ENCODE measurements at regions not wholly inside any gene's neighbourhood (a gene's known extent, or its start where the extent isn't known, plus 50 kb on each side); places are given as distances from the start of the nearest gene placed in this dataset.
"Not testable (repeated sequence)": the region's sequence is repeated elsewhere in the genome, so short reads cannot be mapped to it uniquely, and the experiment has no call there.

DNA sequence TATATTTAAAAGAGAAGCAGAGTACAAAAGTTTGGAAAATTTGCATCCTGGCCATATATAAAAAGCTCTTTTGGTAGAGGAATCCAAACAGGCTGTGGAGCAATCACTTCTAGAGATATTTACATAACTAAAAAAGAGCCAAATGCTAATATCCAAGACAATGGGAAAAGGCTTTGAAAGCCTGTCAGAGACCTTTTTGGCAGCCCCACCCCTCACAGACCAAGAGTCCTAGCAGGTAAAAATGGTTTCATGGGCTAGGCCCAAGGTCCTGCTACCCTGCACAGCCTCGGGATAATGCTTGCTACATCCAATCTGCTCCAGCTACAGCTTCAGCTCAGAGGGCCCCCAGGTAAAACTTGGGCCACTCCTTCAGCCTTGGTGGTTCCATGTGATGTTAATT lies 430.2 kb upstream of the KCND2 start:
- DNase-seq (ENCODE audit: low read depth) = no peak
- no peak for TF ChIP-seq CTCF (conservative IDR thresholded peaks at IDR 0.05; ENCODE audit: low read depth, low read length)

GRCh38 chr7:119861385-119861784 lies 411.6 kb upstream of the KCND2 start:
- DNase-seq (ENCODE audit: low read depth) = no peak
- no peak for TF ChIP-seq CTCF (conservative IDR thresholded peaks at IDR 0.05; ENCODE audit: low read depth, low read length)
- no peak overlapping the region for H3K4me3 ChIP-seq (ENCODE audit: low read depth, low read length)

More for the DNA sequence above, 430.2 kb upstream of the KCND2 start:
- H3K4me3 ChIP-seq (ENCODE audit: low read depth, low read length) = no peak overlapping the region

- no peak for TF ChIP-seq CTCF (conservative IDR thresholded peaks at IDR 0.05; ENCODE audit: low read depth, low read length)
- DNase-seq (ENCODE audit: low read depth) = no peak
- H3K4me3 ChIP-seq (ENCODE audit: low read depth, low read length) = no peak overlapping the region
These were observed 404.6 kb upstream of the KCND2 start for GRCh38 chr7:119868387-119868786.

- no peak for TF ChIP-seq CTCF (conservative IDR thresholded peaks at IDR 0.05; ENCODE audit: low read depth, low read length)
- DNase-seq (ENCODE audit: low read depth) = no peak
- H3K4me3 ChIP-seq (ENCODE audit: low read depth, low read length) = no peak overlapping the region
These were observed 393.1 kb upstream of the KCND2 start for GRCh38 chr7:119879835-119880234.

DNA sequence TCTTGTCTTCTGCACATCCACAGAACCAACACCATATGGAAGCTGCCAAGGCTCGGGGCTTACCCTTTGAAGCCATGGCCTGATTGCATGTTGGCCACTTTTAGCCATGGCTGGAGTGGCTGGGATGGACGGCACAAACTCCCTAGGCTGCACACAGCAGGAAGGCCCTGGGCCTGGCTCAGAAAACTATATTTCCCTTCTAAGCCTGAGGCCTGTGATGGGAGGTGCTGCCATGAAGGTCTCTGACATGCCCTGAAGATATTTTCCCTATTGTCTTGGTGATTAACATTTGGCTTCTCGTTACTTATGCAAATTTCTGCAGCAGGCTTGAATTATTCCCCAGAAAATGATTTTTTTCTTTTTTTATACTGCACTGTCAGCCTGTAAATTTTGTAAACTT lies 387.0 kb upstream of the KCND2 start:
- H3K4me3 ChIP-seq (ENCODE audit: low read depth, low read length) = no peak overlapping the region
- DNase-seq (ENCODE audit: low read depth) = no peak
- TF ChIP-seq CTCF (conservative IDR thresholded peaks at IDR 0.05; ENCODE audit: low read depth, low read length) = no peak

DNA sequence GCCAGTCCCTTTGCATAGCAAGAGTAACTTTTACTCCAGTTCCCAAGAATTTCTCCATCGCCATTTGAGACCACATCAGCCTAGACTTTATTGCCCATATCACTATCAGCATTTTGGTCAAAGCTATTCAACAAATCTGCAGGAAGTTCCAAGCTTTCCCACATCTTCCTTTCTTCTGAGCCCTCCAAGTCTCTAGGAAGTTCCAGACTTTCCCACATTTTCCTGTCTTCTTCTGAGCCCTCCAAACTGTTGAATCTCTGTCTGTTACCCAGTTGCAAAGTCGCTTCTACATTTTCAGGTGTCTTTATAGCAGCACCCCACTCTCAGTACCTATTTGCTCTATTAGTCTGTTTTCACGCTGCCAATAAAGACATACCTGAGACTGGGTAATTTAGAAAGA lies 386.4 kb upstream of the KCND2 start:
- H3K4me3 ChIP-seq (ENCODE audit: low read depth, low read length); DNase-seq (ENCODE audit: low read depth): not testable (repeated sequence)

DNA sequence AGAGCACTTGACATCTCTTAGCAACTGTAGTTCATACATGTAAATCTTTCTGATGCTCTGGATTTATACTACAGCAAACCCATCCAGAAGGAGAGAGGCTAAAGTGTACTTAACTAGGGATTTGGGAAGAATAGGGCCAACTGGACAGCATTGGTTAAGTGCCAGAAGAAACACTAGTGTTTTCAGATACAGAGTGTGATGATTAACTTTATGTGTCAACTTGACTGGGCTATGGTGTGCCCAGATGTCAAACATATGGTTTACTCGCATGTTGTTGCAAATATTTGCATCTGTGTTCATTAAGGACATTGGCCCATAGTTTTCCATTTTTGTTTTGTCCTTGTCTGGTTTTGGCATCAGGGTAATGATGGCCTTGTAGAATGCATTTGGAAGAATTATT lies 384.7 kb upstream of the KCND2 start:
- H3K4me3 ChIP-seq (ENCODE audit: low read depth, low read length) = no peak overlapping the region
- no peak for DNase-seq (ENCODE audit: low read depth)
- no peak for TF ChIP-seq CTCF (conservative IDR thresholded peaks at IDR 0.05; ENCODE audit: low read depth, low read length)

GRCh38 chr7:119890631-119891030 lies 382.3 kb upstream of the KCND2 start:
- H3K4me3 ChIP-seq (ENCODE audit: low read depth, low read length) = no peak overlapping the region
- DNase-seq (ENCODE audit: low read depth) = no peak
- no peak for TF ChIP-seq CTCF (conservative IDR thresholded peaks at IDR 0.05; ENCODE audit: low read depth, low read length)

All from choroid plexus epithelial cell (primary cell).